PFSK-1 (cell line): ENCODE measurements at regions not wholly inside any gene's neighbourhood (a gene's known extent, or its start where the extent isn't known, plus 50 kb on each side); places are given as distances from the start of the nearest gene placed in this dataset.

Experiments
- FOXP2 ChIP-seq: optimal IDR thresholded peaks from 2 replicates; pipeline ENCODE3; 2011; ENCODE audit warnings: borderline replicate concordance, control low read depth, inconsistent platforms; ENCODE audit not compliant: insufficient read depth; ENCODE audit errors: extremely low read length, extremely low read depth
- POLR2AphosphoS5 ChIP-seq: IDR thresholded peaks from 2 replicates; pipeline ENCODE4 v1.6.1; 2012; ENCODE audit warnings: low read depth, mild to moderate bottlenecking, control low read depth, low read length, moderate library complexity
- REST ChIP-seq, 2 experiments: IDR thresholded peaks; 2 replicates each; pipeline versions ENCODE4 v1.6.1 to v1.8.0; 2011 to 2012; ENCODE audit warnings: low read depth in 2 of 2, low read length in 2 of 2, control low read depth in 1 of 2, inconsistent platforms in 1 of 2, mild to moderate bottlenecking in 1 of 2, moderate library complexity in 1 of 2; ENCODE audit not compliant: insufficient read depth in 1 of 2
- SIN3A ChIP-seq: IDR thresholded peaks from 2 replicates; pipeline ENCODE4 v1.6.1; 2012; ENCODE audit warnings: mild to moderate bottlenecking, low read length, moderate library complexity, borderline replicate concordance; ENCODE audit not compliant: insufficient read depth
- TAF1 ChIP-seq: IDR thresholded peaks from 2 replicates; pipeline ENCODE4 v1.6.1; 2012; ENCODE audit warnings: low read length, control low read depth, borderline replicate concordance; ENCODE audit not compliant: insufficient read depth

DNA sequence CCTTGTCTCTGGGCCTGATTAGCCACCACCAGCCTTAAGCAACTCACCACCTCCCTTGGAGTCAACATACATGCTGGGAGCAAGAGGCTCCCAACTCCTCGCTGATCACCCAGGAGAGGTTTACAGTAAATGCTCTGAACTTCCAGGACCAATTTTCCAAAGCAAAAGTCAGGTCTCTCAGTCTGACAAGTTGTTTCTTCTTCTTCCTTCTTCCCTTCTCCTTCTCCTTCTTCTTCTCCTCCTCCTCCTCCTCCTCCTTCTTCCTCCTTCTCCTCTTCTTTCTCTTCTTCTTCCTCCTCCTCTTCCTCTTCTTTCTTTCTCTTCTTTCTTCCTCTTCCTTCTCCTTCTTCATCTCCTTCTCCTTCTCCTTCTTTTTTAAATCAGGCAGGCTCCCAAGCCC is 148.2 kb downstream of the NECTIN1 start:
- TF ChIP-seq SIN3A = no peak
- TF ChIP-seq REST (IDR thresholded peaks at IDR 0.05; ENCODE audit: insufficient read depth in 1 of 2, low read depth in 2 of 2, low read length in 2 of 2) = no peak
- TF ChIP-seq TAF1 = no peak
- no peak for TF ChIP-seq FOXP2
- TF ChIP-seq POLR2AphosphoS5 = no peak

DNA sequence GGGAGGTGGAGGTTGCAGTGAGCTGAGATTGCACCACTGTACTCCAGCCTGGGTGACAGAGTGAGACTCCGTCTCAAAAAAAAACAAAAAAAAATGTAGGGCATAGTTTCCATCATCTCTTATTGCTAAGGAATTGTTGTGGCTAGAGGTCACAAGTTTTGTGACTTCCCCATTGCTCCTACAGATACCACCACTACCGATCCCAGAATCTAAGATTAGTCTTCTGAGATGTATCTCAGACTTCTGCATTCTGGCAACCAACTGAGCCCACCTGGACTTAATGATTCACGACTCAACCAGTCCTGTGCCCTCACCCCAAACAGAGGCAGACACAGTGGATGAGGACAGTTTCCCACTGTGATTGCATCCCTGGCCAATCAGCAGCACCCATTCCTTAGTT is 148.9 kb downstream of the NECTIN1 start:
- TF ChIP-seq TAF1 (no peak), POLR2AphosphoS5 (no peak), FOXP2 (no peak), REST (IDR thresholded peaks at IDR 0.05; ENCODE audit: insufficient read depth in 1 of 2, low read depth in 2 of 2, low read length in 2 of 2) (no peak), SIN3A (no peak)

DNA sequence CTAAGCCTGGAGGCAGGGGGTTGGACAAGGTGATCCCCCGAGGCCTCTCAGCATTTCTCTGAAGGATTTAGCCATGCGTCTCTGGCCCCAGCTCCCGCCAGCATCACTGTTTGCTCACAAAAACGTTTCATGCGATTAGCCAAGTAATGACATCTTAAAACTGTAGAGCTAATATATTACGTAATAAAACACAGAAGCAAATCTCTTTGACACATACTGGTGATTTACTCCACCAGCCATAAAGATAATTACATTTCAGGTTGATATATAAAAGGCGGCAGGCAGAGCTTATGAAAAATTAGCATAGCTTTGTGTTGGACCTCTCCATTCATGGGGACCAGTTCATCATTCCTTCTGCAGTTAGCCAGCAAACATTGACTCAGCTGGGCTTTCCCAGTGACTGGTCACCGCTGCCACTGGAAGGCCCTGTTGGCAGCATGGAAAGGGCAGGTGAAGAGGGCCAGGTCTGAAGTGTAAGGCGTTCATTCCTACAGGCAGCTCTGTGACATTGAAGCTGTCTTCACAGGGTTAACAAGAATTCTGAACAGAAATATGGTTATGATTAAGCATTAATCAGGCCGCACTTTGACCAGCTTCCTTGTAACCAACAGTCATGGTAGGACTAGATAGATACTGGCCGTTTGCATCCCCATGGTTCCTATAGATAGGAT is 150.3 kb downstream of the NECTIN1 start:
- TF ChIP-seq REST (IDR thresholded peaks at IDR 0.05; ENCODE audit: insufficient read depth in 1 of 2, low read depth in 2 of 2, low read length in 2 of 2) (no peak), SIN3A (no peak), TAF1 (no peak), POLR2AphosphoS5 (no peak), FOXP2 (no peak)

- TF ChIP-seq FOXP2 (no peak), SIN3A (no peak), POLR2AphosphoS5 (no peak), TAF1 (no peak), REST (IDR thresholded peaks at IDR 0.05; ENCODE audit: insufficient read depth in 1 of 2, low read depth in 2 of 2, low read length in 2 of 2) (no peak)
Measured at GRCh38 chr11:119573858-119574257, 150.9 kb upstream of the THY1 start.
